ENCODE measurements at regions not wholly inside any gene's neighbourhood (a gene's known extent, or its start where the extent isn't known, plus 50 kb on each side); places are given as distances from the start of the nearest gene placed in this dataset.
"Not testable (repeated sequence)": the region's sequence is repeated elsewhere in the genome, so short reads cannot be mapped to it uniquely, and the experiment has no call there.

- DNase-seq; H3K4me3 ChIP-seq; H3K9me3 ChIP-seq; H3K4me1 ChIP-seq; H3K9ac ChIP-seq (ENCODE audit: low read depth in 2 of 2, low read length in 2 of 2); H3K27me3 ChIP-seq; intact Hi-C loops (cut with DNase I); H3K36me3 ChIP-seq; H3K27ac ChIP-seq: not testable (repeated sequence)
Measured at GRCh38 chr18:14460364-14460763, 83.0 kb downstream of the POTEC start.

DNA sequence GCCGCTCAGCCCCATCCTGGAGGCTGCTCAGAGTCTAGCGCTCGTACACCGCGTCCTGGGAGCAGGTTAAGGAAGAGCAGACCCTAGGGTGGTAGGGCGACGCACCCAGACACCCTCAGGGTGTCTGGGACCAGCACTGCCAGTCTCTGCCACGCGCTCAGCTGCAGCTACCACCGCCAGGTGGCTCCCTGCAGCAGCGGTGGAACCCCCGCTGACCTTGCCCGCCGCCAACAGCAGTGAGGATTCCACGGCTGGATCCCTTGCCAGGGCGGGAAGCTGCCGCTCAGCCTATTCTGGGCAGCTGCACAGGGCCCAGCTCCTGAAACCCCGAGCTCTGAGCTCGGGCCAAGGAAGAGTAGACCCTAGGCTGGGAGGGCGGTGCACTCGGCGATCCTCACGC lies 83.6 kb downstream of the POTEC start:
- H3K36me3 ChIP-seq; H3K4me1 ChIP-seq; H3K27me3 ChIP-seq; H3K9ac ChIP-seq (ENCODE audit: low read depth in 2 of 2, low read length in 2 of 2); H3K4me3 ChIP-seq; intact Hi-C loops (cut with DNase I); H3K9me3 ChIP-seq; DNase-seq; H3K27ac ChIP-seq: not testable (repeated sequence)

DNA sequence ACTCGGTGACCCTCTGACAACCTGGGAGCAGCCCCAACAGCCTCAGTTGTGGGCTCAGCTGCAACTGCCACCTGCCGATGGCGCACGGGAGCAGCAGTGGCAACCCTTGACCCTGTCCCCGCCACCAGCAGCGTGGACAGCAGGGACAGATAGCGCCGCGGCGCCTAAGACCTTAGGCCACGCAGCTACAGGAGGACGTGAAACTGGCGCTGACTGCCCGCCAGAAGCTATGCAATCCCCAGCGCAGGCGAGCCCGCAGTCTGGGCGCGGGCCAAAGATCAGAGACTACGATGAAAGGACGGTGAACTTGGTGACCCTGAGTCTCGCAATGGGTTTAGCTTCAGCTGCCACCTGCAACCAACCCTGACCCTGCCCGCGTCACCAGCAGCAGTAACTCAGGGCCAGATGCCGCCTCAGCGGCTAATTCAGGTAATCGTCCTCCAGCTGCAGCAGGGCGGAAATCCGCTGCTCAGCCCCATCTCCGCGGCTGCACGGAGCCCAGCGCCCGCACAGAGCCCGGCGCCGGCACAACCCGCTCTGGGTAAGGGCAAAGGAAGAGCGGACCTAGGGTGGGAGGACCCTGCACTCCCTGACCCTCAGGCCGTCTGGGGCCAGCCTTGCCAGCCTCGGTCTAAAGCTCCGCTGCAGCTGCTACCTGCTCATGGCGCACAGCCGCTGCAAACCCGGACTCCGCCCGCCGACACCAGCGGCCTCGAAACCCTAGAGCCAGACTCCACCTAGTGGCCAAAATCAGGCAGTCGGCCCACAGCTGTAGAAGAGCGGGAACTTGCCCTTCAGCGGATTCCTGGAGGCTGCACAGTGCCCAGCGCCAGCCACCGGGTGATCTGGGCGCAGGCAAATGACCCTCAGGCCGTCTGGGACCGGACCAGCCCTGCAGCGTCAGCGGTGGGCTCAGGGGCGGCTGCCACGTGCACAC lies 85.1 kb downstream of the POTEC start:
- H3K27me3 ChIP-seq; H3K27ac ChIP-seq; H3K4me3 ChIP-seq; H3K9ac ChIP-seq (ENCODE audit: low read depth in 2 of 2, low read length in 2 of 2); H3K36me3 ChIP-seq; intact Hi-C loops (cut with DNase I); H3K9me3 ChIP-seq; H3K4me1 ChIP-seq: not testable (repeated sequence)
- DNase-seq, result peak; percentile 77

DNA sequence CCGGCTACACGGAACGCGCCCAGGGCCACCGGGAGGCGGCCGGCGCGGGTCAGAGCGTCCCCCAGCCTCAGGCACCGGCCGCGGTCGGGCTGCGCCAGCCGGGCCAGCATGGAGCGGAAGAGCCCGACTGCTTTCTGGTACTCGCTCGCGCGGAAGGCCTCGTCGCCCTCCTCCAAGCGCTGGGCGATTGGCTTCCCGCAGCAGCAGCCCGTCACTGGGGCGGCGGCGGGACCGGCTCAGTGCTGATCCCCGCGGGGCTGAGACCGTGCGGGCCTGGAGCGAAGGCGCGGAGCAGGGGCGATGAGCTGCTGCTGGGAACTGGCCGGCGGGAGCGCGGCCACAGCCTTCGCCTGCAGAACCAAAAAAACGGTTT lies 92.8 kb downstream of the POTEC start:
- H3K4me1 ChIP-seq; H3K27me3 ChIP-seq; H3K9ac ChIP-seq (ENCODE audit: low read depth in 2 of 2, low read length in 2 of 2); H3K27ac ChIP-seq; H3K36me3 ChIP-seq; DNase-seq; H3K9me3 ChIP-seq; intact Hi-C loops (cut with DNase I): not testable (repeated sequence)
- H3K4me3 ChIP-seq, result peak overlapping the region; percentile 23

GRCh38 chr18:14449995-14450636 lies 93.3 kb downstream of the POTEC start:
- H3K4me1 ChIP-seq; H3K27ac ChIP-seq; H3K36me3 ChIP-seq; intact Hi-C loops (cut with DNase I); H3K9me3 ChIP-seq; H3K27me3 ChIP-seq; H3K9ac ChIP-seq (ENCODE audit: low read depth in 2 of 2, low read length in 2 of 2); DNase-seq: not testable (repeated sequence)
- H3K4me3 ChIP-seq, result peak overlapping the region; percentile 23

GRCh38 chr18:14449062-14449461 lies 94.3 kb downstream of the POTEC start:
- H3K4me3 ChIP-seq; H3K36me3 ChIP-seq; DNase-seq; H3K4me1 ChIP-seq; H3K27ac ChIP-seq; intact Hi-C loops (cut with DNase I); H3K9me3 ChIP-seq; H3K9ac ChIP-seq (ENCODE audit: low read depth in 2 of 2, low read length in 2 of 2); H3K27me3 ChIP-seq: not testable (repeated sequence)

GRCh38 chr18:14447715-14448114 lies 95.7 kb downstream of the POTEC start:
- H3K36me3 ChIP-seq; H3K9me3 ChIP-seq; H3K9ac ChIP-seq (ENCODE audit: low read depth in 2 of 2, low read length in 2 of 2); H3K4me3 ChIP-seq; intact Hi-C loops (cut with DNase I); DNase-seq; H3K27me3 ChIP-seq; H3K27ac ChIP-seq; H3K4me1 ChIP-seq: not testable (repeated sequence)

DNA sequence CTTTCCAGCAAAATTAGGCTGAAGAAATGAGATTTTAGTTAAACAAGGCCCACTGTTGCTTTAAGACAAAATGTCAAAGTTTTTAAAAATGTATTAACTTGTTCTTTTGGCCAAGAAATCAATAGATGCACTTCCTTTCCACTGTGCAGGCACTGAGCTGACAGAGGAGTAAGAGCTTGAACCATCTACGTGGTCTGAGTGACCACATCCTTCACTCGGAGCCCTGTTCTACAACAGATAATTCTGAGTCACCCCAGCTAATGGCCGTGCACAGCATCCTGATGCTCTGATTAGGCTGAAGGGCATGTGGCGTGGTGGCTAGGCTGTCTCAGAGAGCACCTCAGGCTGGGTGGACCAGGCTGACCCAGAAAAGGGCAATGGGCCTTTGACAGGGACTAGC lies 107.9 kb downstream of the POTEC start:
- H3K27ac ChIP-seq; H3K4me1 ChIP-seq; H3K4me3 ChIP-seq; H3K36me3 ChIP-seq; DNase-seq; H3K27me3 ChIP-seq; intact Hi-C loops (cut with DNase I); H3K9ac ChIP-seq (ENCODE audit: low read depth in 2 of 2, low read length in 2 of 2); H3K9me3 ChIP-seq: not testable (repeated sequence)

DNA sequence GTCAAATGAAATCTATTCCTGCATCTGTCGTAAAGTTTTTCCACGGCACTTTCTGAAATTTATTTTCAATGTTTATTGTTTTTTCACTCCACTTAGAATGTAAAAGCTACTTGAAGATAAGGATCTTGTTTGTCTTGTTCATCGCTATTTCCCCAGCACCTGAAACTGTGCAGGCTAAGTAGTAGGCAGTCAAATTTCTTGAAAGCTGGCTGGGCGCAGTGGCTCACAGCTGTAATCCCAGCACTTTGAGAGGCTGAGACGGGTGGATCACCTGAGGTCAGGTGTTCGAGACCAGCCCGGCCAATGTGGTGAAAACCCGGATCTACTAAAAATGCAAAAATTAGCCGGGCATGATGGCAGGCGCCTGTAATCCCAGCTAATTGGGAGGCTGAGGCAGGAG lies 111.0 kb downstream of the POTEC start:
- H3K4me1 ChIP-seq; H3K9ac ChIP-seq (ENCODE audit: low read depth in 2 of 2, low read length in 2 of 2); DNase-seq; H3K27ac ChIP-seq; intact Hi-C loops (cut with DNase I); H3K9me3 ChIP-seq; H3K27me3 ChIP-seq; H3K4me3 ChIP-seq; H3K36me3 ChIP-seq: not testable (repeated sequence)

DNA sequence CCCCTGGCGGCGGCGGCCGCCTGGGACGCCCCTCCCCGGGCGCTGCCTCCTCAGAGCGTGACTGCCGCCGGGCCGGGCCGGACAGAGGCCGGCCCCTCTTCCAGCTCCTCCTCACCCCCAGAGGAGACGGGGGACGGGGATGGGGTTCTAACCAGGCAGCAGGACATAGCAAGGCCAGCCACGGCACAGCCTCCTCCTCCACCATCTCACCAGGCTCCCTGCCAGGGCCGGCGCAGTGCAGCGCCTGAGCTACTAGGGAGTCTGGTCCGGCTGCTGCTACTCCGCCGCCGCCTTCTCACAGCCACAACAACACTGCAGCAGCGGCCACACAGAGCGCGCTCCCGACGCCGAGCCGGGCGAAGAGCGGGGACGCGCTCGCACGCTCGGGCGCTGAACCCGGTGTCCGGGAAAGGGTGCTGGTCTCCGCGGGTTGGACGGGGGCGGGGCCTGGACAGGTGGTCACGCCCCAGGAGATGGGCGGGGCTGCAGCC lies 112.3 kb downstream of the POTEC start:
- Histone ChIP-seq H3K27ac (peak overlapping the region; percentile 55), H3K4me3 (peak overlapping the region; percentile 31), H3K9ac (ENCODE audit: low read depth in 2 of 2, low read length in 2 of 2) (peak overlapping the region in 1 of 2 donors; percentile 35)
- H3K27me3 ChIP-seq; intact Hi-C loops (cut with DNase I); H3K36me3 ChIP-seq; H3K4me1 ChIP-seq; H3K9me3 ChIP-seq: not testable (repeated sequence)
- peak; percentile 86 for DNase-seq

- H3K36me3 ChIP-seq; H3K27ac ChIP-seq; H3K4me3 ChIP-seq; intact Hi-C loops (cut with DNase I); H3K4me1 ChIP-seq; H3K9me3 ChIP-seq; H3K9ac ChIP-seq (ENCODE audit: low read depth in 2 of 2, low read length in 2 of 2); H3K27me3 ChIP-seq: not testable (repeated sequence)
- DNase-seq, result peak; percentile 34
Measured at GRCh38 chr18:14415806-14416205, 127.6 kb downstream of the POTEC start.

DNA sequence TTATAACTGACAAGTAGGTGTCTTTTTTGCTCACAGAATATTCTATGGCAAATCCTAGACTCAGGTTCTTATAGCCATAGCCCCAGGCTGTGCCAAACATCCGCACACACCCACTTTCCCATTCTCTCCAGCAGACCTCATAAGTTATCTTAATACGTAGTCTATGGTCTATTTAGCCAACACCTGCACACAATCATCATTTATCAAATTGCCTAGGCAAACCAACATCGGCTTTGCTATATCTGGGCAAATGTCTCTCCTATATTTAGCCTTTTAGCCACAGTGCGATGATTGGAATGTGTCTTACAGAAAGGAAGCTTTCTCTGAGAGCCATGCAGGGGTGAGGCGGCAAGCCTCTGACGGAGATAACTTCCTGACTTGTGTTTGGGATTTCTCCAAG lies 128.0 kb downstream of the POTEC start:
- H3K4me3 ChIP-seq; intact Hi-C loops (cut with DNase I); H3K9ac ChIP-seq (ENCODE audit: low read depth in 2 of 2, low read length in 2 of 2); H3K27ac ChIP-seq; H3K9me3 ChIP-seq; H3K27me3 ChIP-seq; DNase-seq; H3K36me3 ChIP-seq; H3K4me1 ChIP-seq: not testable (repeated sequence)

- H3K9ac ChIP-seq (ENCODE audit: low read depth in 2 of 2, low read length in 2 of 2); DNase-seq; H3K4me1 ChIP-seq; H3K9me3 ChIP-seq; intact Hi-C loops (cut with DNase I); H3K27ac ChIP-seq; H3K4me3 ChIP-seq; H3K27me3 ChIP-seq; H3K36me3 ChIP-seq: not testable (repeated sequence)
Measured at GRCh38 chr18:14395533-14395932, 147.9 kb downstream of the POTEC start.

Measured in colonic mucosa (tissue), 4 donors.